ENCODE measurements at regions not wholly inside any gene's neighbourhood (a gene's known extent, or its start where the extent isn't known, plus 50 kb on each side); places are given as distances from the start of the nearest gene placed in this dataset.

DNA sequence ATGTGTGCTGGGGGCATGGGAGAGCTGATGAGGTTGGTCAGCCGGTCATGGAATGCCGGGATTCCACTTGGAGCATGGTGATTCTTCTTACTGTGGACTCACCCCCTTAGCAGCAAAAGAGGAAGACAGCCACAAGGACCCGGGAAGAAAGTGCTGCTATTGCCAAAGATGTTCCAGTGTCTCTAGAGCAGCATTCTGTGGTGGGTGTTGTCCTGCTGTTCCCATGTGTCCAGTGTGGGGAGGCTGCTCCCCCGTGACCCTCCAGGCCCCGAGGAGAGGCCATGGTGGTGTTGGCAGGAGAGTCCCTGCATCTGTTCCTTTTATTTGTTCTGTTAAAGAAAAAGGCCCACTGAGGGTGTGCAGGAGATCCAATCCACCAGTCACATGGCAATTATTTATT, 499.4 kb downstream of the RPS24 start:
- intact Hi-C loops (cut with micrococcal nuclease), result no loop called here
- no peaks in the 10 kb centered on the region for H3K9me3 ChIP-seq (ENCODE audit: control extremely low read depth in 1 of 3, control insufficient read depth in 2 of 3, insufficient read depth in 1 of 3, low read length in 2 of 3)
- ATAC-seq (ENCODE audit: low read depth) (no peak), DNase-seq (no peak)
- no peaks in the 10 kb centered on the region for H4K20me1 ChIP-seq (ENCODE audit: control insufficient read depth, insufficient read depth, low read length, poor library complexity, severe bottlenecking)
- no peaks in the 10 kb centered on the region for H3K27me3 ChIP-seq (replicated peaks in 1 of 4; ENCODE audit: control extremely low read depth in 1 of 4, control insufficient read depth in 3 of 4, insufficient read depth in 4 of 4, low read length in 3 of 4)
- no peak overlapping the region for H3K4me2 ChIP-seq (replicated peaks; ENCODE audit: low read depth, low read length, poor library complexity, severe bottlenecking)
- no peaks in the 10 kb centered on the region for H3K79me2 ChIP-seq (ENCODE audit: control insufficient read depth, insufficient read depth, low read length)
- no peak overlapping the region for H3K4me3 ChIP-seq (ENCODE audit: control extremely low read depth in 1 of 5, extremely low read depth in 1 of 5, insufficient read depth in 1 of 5, low read depth in 2 of 5, low read length in 4 of 5)
- Mint-ChIP-seq H3K9me3 (ENCODE audit: insufficient read depth) (peaks cover 3% of the 10 kb centered on the region), H3K27me3 (peaks cover 17% of the 10 kb centered on the region), H3K4me3 (no peak overlapping the region), H3K27ac (no peak overlapping the region), H3K4me1 (no peaks in the 10 kb centered on the region)
- ChIA-PET POLR2A (no interaction called here), CTCF (no interaction called here)
- H3K27ac ChIP-seq (ENCODE audit: low read length in 2 of 2), result no peak overlapping the region
- no peaks in the 10 kb centered on the region for H3K4me1 ChIP-seq (ENCODE audit: control insufficient read depth in 2 of 2, insufficient read depth in 2 of 2, low read length in 2 of 2)
- no peaks in the 10 kb centered on the region for H3K36me3 ChIP-seq (replicated peaks in 1 of 2; ENCODE audit: control extremely low read depth in 1 of 2, control insufficient read depth in 1 of 2, extremely low read depth in 1 of 2, insufficient read depth in 2 of 2, low read length in 1 of 2)
- 49% methylated on average over 5 of the region's 5 CpGs for WGBS (ENCODE audit: insufficient coverage)
- H3K9ac ChIP-seq (ENCODE audit: low read length), result no peak overlapping the region
- TF ChIP-seq, protein P1, sequence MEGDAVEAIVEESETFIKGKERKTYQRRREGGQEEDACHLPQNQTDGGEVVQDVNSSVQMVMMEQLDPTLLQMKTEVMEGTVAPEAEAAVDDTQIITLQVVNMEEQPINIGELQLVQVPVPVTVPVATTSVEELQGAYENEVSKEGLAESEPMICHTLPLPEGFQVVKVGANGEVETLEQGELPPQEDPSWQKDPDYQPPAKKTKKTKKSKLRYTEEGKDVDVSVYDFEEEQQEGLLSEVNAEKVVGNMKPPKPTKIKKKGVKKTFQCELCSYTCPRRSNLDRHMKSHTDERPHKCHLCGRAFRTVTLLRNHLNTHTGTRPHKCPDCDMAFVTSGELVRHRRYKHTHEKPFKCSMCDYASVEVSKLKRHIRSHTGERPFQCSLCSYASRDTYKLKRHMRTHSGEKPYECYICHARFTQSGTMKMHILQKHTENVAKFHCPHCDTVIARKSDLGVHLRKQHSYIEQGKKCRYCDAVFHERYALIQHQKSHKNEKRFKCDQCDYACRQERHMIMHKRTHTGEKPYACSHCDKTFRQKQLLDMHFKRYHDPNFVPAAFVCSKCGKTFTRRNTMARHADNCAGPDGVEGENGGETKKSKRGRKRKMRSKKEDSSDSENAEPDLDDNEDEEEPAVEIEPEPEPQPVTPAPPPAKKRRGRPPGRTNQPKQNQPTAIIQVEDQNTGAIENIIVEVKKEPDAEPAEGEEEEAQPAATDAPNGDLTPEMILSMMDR (IDR thresholded peaks at IDR 0.05), result no peak
- TF ChIP-seq EZH2 (IDR thresholded peaks at IDR 0.05; ENCODE audit: borderline replicate concordance, insufficient read depth, low read depth, low read length, poor library complexity, severe bottlenecking), result no peak
- no peak overlapping the region for H2AFZ ChIP-seq (ENCODE audit: insufficient read depth, low read depth, low read length, poor library complexity, severe bottlenecking)

DNA sequence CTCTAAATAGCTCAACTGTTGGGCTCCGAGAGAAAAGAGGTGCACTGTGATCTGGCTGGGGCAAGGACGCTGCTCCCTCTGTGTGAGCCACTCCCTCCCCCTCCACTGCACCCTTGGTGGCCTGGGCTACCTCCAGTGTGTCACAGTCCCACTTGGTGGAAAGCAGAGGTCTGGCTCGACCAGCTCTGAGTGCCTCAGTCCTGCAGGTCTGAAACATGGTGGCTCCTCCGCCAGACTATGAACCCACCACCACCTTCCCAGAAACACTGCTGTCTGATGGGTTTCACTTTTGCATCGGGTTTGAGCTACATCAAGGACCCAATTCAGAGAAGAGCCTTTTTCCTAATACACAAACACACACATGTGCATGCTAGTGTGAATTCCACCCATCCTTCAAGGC, 500.1 kb downstream of the RPS24 start:
- H3K4me1 ChIP-seq (ENCODE audit: control insufficient read depth in 2 of 2, insufficient read depth in 2 of 2, low read length in 2 of 2), result no peaks in the 10 kb centered on the region
- no peak overlapping the region for H3K4me2 ChIP-seq (replicated peaks; ENCODE audit: low read depth, low read length, poor library complexity, severe bottlenecking)
- ATAC-seq (ENCODE audit: low read depth) (no peak), DNase-seq (no peak)
- TF ChIP-seq, protein P1 (IDR thresholded peaks at IDR 0.05), result no peak
- TF ChIP-seq EZH2 (IDR thresholded peaks at IDR 0.05; ENCODE audit: borderline replicate concordance, insufficient read depth, low read depth, low read length, poor library complexity, severe bottlenecking), result no peak
- intact Hi-C loops (cut with micrococcal nuclease), result no loop called here
- Mint-ChIP-seq H3K27ac (no peak overlapping the region), H3K4me3 (no peak overlapping the region), H3K27me3 (peaks cover 17% of the 10 kb centered on the region), H3K9me3 (ENCODE audit: insufficient read depth) (peaks cover 3% of the 10 kb centered on the region), H3K4me1 (no peaks in the 10 kb centered on the region)
- WGBS (ENCODE audit: insufficient coverage), result 83% methylated on average over 5 of the region's 5 CpGs
- CTCF ChIA-PET, result no interaction called here
- no peaks in the 10 kb centered on the region for H3K79me2 ChIP-seq (ENCODE audit: control insufficient read depth, insufficient read depth, low read length)
- H3K4me3 ChIP-seq (ENCODE audit: control extremely low read depth in 1 of 5, extremely low read depth in 1 of 5, insufficient read depth in 1 of 5, low read depth in 2 of 5, low read length in 4 of 5), result no peak overlapping the region
- no peaks in the 10 kb centered on the region for H4K20me1 ChIP-seq (ENCODE audit: control insufficient read depth, insufficient read depth, low read length, poor library complexity, severe bottlenecking)
- H3K27me3 ChIP-seq (replicated peaks in 1 of 4; ENCODE audit: control extremely low read depth in 1 of 4, control insufficient read depth in 3 of 4, insufficient read depth in 4 of 4, low read length in 3 of 4), result no peaks in the 10 kb centered on the region
- H3K9ac ChIP-seq (ENCODE audit: low read length), result no peak overlapping the region
- H3K27ac ChIP-seq (ENCODE audit: low read length in 2 of 2), result no peak overlapping the region
- no peak overlapping the region for H2AFZ ChIP-seq (ENCODE audit: insufficient read depth, low read depth, low read length, poor library complexity, severe bottlenecking)
- no peaks in the 10 kb centered on the region for H3K9me3 ChIP-seq (ENCODE audit: control extremely low read depth in 1 of 3, control insufficient read depth in 2 of 3, insufficient read depth in 1 of 3, low read length in 2 of 3)
- no peaks in the 10 kb centered on the region for H3K36me3 ChIP-seq (replicated peaks in 1 of 2; ENCODE audit: control extremely low read depth in 1 of 2, control insufficient read depth in 1 of 2, extremely low read depth in 1 of 2, insufficient read depth in 2 of 2, low read length in 1 of 2)
- POLR2A ChIA-PET, result no interaction called here
